Kidney (tissue), 13 donors: ENCODE measurements at regions not wholly inside any gene's neighbourhood (a gene's known extent, or its start where the extent isn't known, plus 50 kb on each side); places are given as distances from the start of the nearest gene placed in this dataset.

ENCODE experiments used
- DNase-seq, 5 donors: peaks; one replicate each; pipeline ENCODE4 v3.0.0-alpha.2; 2013 to 2020
- FAIRE-seq: peaks from 2 replicates; lab custom pipeline; 2012; peaks lifted over from hg19 to GRCh38; lab: Jason Lieb, UNC
- H3K27ac ChIP-seq, 2 donors: one replicate each; pipeline ENCODE4 v1.7.0; 2013; ENCODE audit warnings: low read depth in 2 of 2, low read length in 2 of 2, inconsistent platforms in 1 of 2
- H3K27me3 ChIP-seq: one replicate; pipeline ENCODE4 v1.7.1; 2013; ENCODE audit warnings: low read length, inconsistent platforms; ENCODE audit not compliant: control insufficient read depth, insufficient read depth
- H3K36me3 ChIP-seq, 3 donors: one replicate each; pipeline versions ENCODE4 v1.7.0 to v1.7.1; 2013; ENCODE audit warnings: low read length in 3 of 3, control low read depth in 1 of 3, inconsistent platforms in 1 of 3; ENCODE audit not compliant: insufficient read depth in 3 of 3, control insufficient read depth in 2 of 3
- H3K4me1 ChIP-seq, 3 donors: one replicate each; pipeline versions ENCODE4 v1.7.0 to v1.7.1; 2013; ENCODE audit warnings: low read length in 3 of 3, inconsistent platforms in 1 of 3, low read depth in 1 of 3; ENCODE audit not compliant: control insufficient read depth in 2 of 3, insufficient read depth in 2 of 3
- H3K4me3 ChIP-seq, 3 donors: one replicate each; pipeline versions ENCODE4 v1.7.0 to v1.8.1; 2013; ENCODE audit warnings: low read length in 3 of 3, control low read depth in 1 of 3, inconsistent platforms in 1 of 3
- H3K9ac ChIP-seq, 3 donors: one replicate each; pipeline versions ENCODE4 v1.7.0 to v1.7.1; 2013; ENCODE audit warnings: low read length in 3 of 3, control low read depth in 1 of 3, inconsistent platforms in 1 of 3
- H3K9me3 ChIP-seq, 3 donors: one replicate each; pipeline versions ENCODE4 v1.7.0 to v1.7.1; 2013; ENCODE audit warnings: low read length in 3 of 3, control low read depth in 1 of 3, inconsistent platforms in 1 of 3; ENCODE audit not compliant: control insufficient read depth in 2 of 3, insufficient read depth in 1 of 3
- CTCF ChIP-seq: IDR thresholded peaks from 3 replicates; pipeline ENCODE4 v1.5.1; 2012; ENCODE audit warnings: mild to moderate bottlenecking, moderate library complexity, borderline replicate concordance; ENCODE audit not compliant: insufficient read depth; ENCODE audit errors: extremely low read depth
- intact Hi-C: fragments of 100-400 bp; cut with DNase I; formaldehyde crosslinking; loops from one replicate; pipeline ENCODE4 v1.11.1; 2022
- donor health status: control.
- donor health status: control.
- donor health status: control.
- donor health status: control.
- donor health status: control.
- donor health status: DM: yes; HTN: yes; CAD: no.
- donor health status: Normal renal cell carcinoma (clear cell type).

GRCh38 chr1:29830916-29831315 lies 594.6 kb downstream of the PTPRU start:
- Histone ChIP-seq H3K9ac (no peak overlapping the region), H3K4me3 (no peak overlapping the region), H3K36me3 (no peaks in the 10 kb centered on the region), H3K9me3 (no peaks in the 10 kb centered on the region), H3K27me3 (no peaks in the 10 kb centered on the region), H3K4me1 (no peaks in the 10 kb centered on the region), H3K27ac (no peak overlapping the region)
- TF ChIP-seq CTCF = no peak
- intact Hi-C loops = no loop called here
- FAIRE-seq = no peak
- no peak for DNase-seq

- no peak for FAIRE-seq
- no peaks in the 10 kb centered on the region for H3K27me3 ChIP-seq
- no peak overlapping the region for H3K9ac ChIP-seq
- no peaks in the 10 kb centered on the region for H3K9me3 ChIP-seq
- DNase-seq = no peak
- TF ChIP-seq CTCF = no peak
- H3K4me3 ChIP-seq = no peak overlapping the region
- intact Hi-C loops = no loop called here
- H3K27ac ChIP-seq = no peak overlapping the region
- no peaks in the 10 kb centered on the region for H3K4me1 ChIP-seq
- H3K36me3 ChIP-seq = no peaks in the 10 kb centered on the region
Observed at GRCh38 chr1:29830383-29830782, 594.1 kb downstream of the PTPRU start.

- H3K27ac ChIP-seq = no peak overlapping the region
- no peak for FAIRE-seq
- no peaks in the 10 kb centered on the region for H3K4me1 ChIP-seq
- H3K9ac ChIP-seq = no peak overlapping the region
- no peaks in the 10 kb centered on the region for H3K36me3 ChIP-seq
- H3K27me3 ChIP-seq = no peaks in the 10 kb centered on the region
- H3K9me3 ChIP-seq = no peaks in the 10 kb centered on the region
- intact Hi-C loops = no loop called here
- no peak for TF ChIP-seq CTCF
- H3K4me3 ChIP-seq = no peak overlapping the region
- no peak for DNase-seq
Observed at GRCh38 chr1:29829448-29830344, 593.4 kb downstream of the PTPRU start.
